B cell (primary cell): ENCODE measurements at regions not wholly inside any gene's neighbourhood (a gene's known extent, or its start where the extent isn't known, plus 50 kb on each side); places are given as distances from the start of the nearest gene placed in this dataset.

Experiments
- ATAC-seq: fragments of 200-7000 bp; cut with Tn5 transposase; one replicate; pipeline ENCODE4 v1.10.0; 2021; ENCODE audit warnings: low read depth, mild to moderate bottlenecking, moderate number of reproducible peaks, moderate library complexity
- CTCF ChIA-PET: fragments of 350-600 bp; sonication (Branson Sonifier 250); formaldehyde crosslinking; loops from one replicate; lab custom pipeline; 2021; ENCODE audit warnings: antibody characterized with exemption, inconsistent platforms; lab: Charles Lee
- POLR2A ChIA-PET: fragments of 350-600 bp; sonication (Branson Sonifier 250); formaldehyde crosslinking; loops from one replicate; lab custom pipeline; 2021; ENCODE audit warnings: antibody characterized with exemption; lab: Charles Lee
- DNase-seq: peaks from one replicate; pipeline ENCODE4 v3.0.0; 2013
- H2AFZ ChIP-seq: 2 replicates; pipeline ENCODE4 v1.6.1; 2012; ENCODE audit warnings: mild to moderate bottlenecking, low read depth, low read length; ENCODE audit not compliant: insufficient read depth, poor library complexity, severe bottlenecking
- H3K27ac ChIP-seq, 2 donors: 1 replicate in 1 of 2; 2 replicates in 1 of 2; pipeline ENCODE4 v1.5.1; 2012 to 2013; ENCODE audit warnings: low read length in 2 of 2, mild to moderate bottlenecking in 2 of 2, moderate library complexity in 1 of 2
- H3K27me3 ChIP-seq, 4 experiments: fragments of 200-600 bp in 1 of 4; sonication (generic) in 1 of 4; replicated peaks in 1 of 4; 1 replicate in 2 of 4; 2 replicates in 2 of 4; pipeline versions ENCODE4 v1.6.1 to v1.7.0; 2013 to 2016; ENCODE audit warnings: low read length in 3 of 4, mild to moderate bottlenecking in 2 of 4, mixed read lengths in 1 of 4, moderate library complexity in 1 of 4; ENCODE audit not compliant: insufficient read depth in 4 of 4, control insufficient read depth in 3 of 4; ENCODE audit errors: control extremely low read depth in 1 of 4
- H3K36me3 ChIP-seq, 2 experiments: replicated peaks in 1 of 2; 1 replicate in 1 of 2; 2 replicates in 1 of 2; pipeline versions ENCODE4 v1.6.1 to v1.7.1; 2013; ENCODE audit warnings: low read length in 1 of 2; ENCODE audit not compliant: insufficient read depth in 2 of 2, control insufficient read depth in 1 of 2; ENCODE audit errors: control extremely low read depth in 1 of 2, extremely low read depth in 1 of 2
- H3K4me1 ChIP-seq, 2 donors: fragments of 200-600 bp in 1 of 2; sonication (generic) in 1 of 2; 1 replicate in 1 of 2; 2 replicates in 1 of 2; pipeline versions ENCODE4 v1.5.1 to v1.6.1; 2013 to 2017; ENCODE audit warnings: low read length in 2 of 2; ENCODE audit not compliant: control insufficient read depth in 2 of 2, insufficient read depth in 2 of 2
- H3K4me2 ChIP-seq: replicated peaks from 2 replicates; pipeline ENCODE3; 2012; ENCODE audit warnings: mild to moderate bottlenecking, low read depth, low read length; ENCODE audit not compliant: poor library complexity, severe bottlenecking
- H3K4me3 ChIP-seq, 5 experiments: fragments of 200-600 bp in 1 of 5; sonication (generic) in 1 of 5; 1 replicate in 3 of 5; 2 replicates in 2 of 5; pipeline versions ENCODE4 v1.5.1 to v1.7.0; 2011 to 2016; ENCODE audit warnings: low read length in 4 of 5, mild to moderate bottlenecking in 4 of 5, low read depth in 2 of 5, control low read depth in 1 of 5, moderate library complexity in 1 of 5; ENCODE audit not compliant: insufficient read depth in 1 of 5; ENCODE audit errors: control extremely low read depth in 1 of 5, extremely low read depth in 1 of 5
- H3K79me2 ChIP-seq: fragments of 200-600 bp; sonication (generic); one replicate; pipeline ENCODE4 v1.6.0; 2016; ENCODE audit warnings: low read length; ENCODE audit not compliant: control insufficient read depth, insufficient read depth
- H3K9ac ChIP-seq: fragments of 200-600 bp; sonication (generic); 2 replicates; pipeline ENCODE4 v1.6.1; 2017; ENCODE audit warnings: mild to moderate bottlenecking, low read length, moderate library complexity
- H3K9me3 ChIP-seq, 3 donors: one replicate each; pipeline versions ENCODE4 v1.6.1 to v1.7.1; 2013; ENCODE audit warnings: low read length in 2 of 3; ENCODE audit not compliant: control insufficient read depth in 2 of 3, insufficient read depth in 1 of 3; ENCODE audit errors: control extremely low read depth in 1 of 3
- H4K20me1 ChIP-seq: 2 replicates; pipeline ENCODE4 v1.6.0; 2012; ENCODE audit warnings: mild to moderate bottlenecking, low read length; ENCODE audit not compliant: insufficient read depth, control insufficient read depth, poor library complexity, severe bottlenecking
- H3K27ac Mint-ChIP-seq: one replicate; pipeline ENCODE4 v1.8.0; 2021; ENCODE audit warnings: mixed read lengths
- H3K27me3 Mint-ChIP-seq: one replicate; pipeline ENCODE4 v1.8.0; 2021; ENCODE audit warnings: mixed read lengths
- H3K4me1 Mint-ChIP-seq: one replicate; pipeline ENCODE4 v1.8.0; 2021; ENCODE audit warnings: mixed read lengths
- H3K4me3 Mint-ChIP-seq: one replicate; pipeline ENCODE4 v1.8.0; 2021; ENCODE audit warnings: mixed read lengths
- H3K9me3 Mint-ChIP-seq: one replicate; pipeline ENCODE4 v1.8.0; 2022; ENCODE audit warnings: mixed read lengths; ENCODE audit not compliant: insufficient read depth
- EZH2 ChIP-seq: IDR thresholded peaks from 2 replicates; pipeline ENCODE4 v1.6.1; 2012; ENCODE audit warnings: borderline replicate concordance, low read depth, mild to moderate bottlenecking, moderate library complexity, low read length; ENCODE audit not compliant: insufficient read depth, poor library complexity, severe bottlenecking
- WGBS: methylation state at CpG from one replicate; pipeline ENCODE4 v1.1.5; 2013; ENCODE audit warnings: missing lambda C conversion rate; ENCODE audit not compliant: insufficient coverage; 5-methylcytosine and 5-hydroxymethylcytosine counted together
- intact Hi-C: fragments of 100-400 bp; cut with micrococcal nuclease; formaldehyde crosslinking; loops from one replicate; pipeline ENCODE4 v1.10.0; 2022
- TF ChIP-seq, protein P1 (sequence below): fragments of 200-600 bp; IDR thresholded peaks from one replicate; pipeline ENCODE4 v1.8.0; 2022; ENCODE audit warnings: antibody characterized with exemption, mild to moderate bottlenecking

DNA sequence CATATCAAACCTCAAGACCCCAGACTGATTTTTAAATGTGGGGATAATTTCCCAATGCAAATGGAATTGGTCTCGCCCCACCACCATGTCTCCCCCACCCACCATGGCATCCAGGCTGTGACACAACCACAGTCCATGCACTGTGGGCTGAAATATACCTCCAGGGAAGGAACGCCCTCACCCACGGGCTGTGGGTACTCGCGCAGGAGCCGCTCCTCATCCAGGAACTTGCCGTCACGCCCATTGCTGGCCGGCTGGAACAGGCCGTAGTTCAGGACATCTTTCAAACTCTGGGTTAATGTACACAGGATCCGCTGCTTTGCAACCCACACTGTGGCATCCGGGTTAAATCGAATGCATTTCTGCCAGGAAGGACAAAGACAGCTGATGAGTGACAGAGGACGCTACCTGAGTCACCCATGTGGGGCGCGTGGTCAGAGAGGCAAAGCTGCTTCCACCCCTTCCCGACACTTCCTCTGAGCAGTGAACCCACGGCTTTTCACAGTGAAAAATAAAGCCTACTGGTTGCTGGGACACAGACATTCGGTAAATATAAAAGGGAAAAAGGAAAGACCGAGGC lies 133.6 kb downstream of the SHANK2 start:
- Mint-ChIP-seq H3K27me3 (peaks cover 27% of the 10 kb centered on the region), H3K4me1 (no peaks in the 10 kb centered on the region), H3K9me3 (peaks cover under 1% of the 10 kb centered on the region), H3K4me3 (no peak overlapping the region), H3K27ac (no peak overlapping the region)
- intact Hi-C loops: no loop called here
- no peak overlapping the region for H3K4me2 ChIP-seq
- no peak overlapping the region for H3K4me3 ChIP-seq
- no peaks in the 10 kb centered on the region for H3K36me3 ChIP-seq
- no peaks in the 10 kb centered on the region for H4K20me1 ChIP-seq
- DNase-seq (no peak), ATAC-seq (no peak)
- H3K27ac ChIP-seq: no peak overlapping the region
- H3K27me3 ChIP-seq: peaks cover 0 to 10% (median 0%) of the 10 kb centered on the region in 4 experiments
- POLR2A ChIA-PET: no interaction called here
- peaks cover 0 to 9% (median 0%) of the 10 kb centered on the region in 3 donors for H3K9me3 ChIP-seq
- no peaks in the 10 kb centered on the region for H3K79me2 ChIP-seq
- H3K9ac ChIP-seq: no peak overlapping the region
- no peak overlapping the region for H2AFZ ChIP-seq
- TF ChIP-seq, protein P1, sequence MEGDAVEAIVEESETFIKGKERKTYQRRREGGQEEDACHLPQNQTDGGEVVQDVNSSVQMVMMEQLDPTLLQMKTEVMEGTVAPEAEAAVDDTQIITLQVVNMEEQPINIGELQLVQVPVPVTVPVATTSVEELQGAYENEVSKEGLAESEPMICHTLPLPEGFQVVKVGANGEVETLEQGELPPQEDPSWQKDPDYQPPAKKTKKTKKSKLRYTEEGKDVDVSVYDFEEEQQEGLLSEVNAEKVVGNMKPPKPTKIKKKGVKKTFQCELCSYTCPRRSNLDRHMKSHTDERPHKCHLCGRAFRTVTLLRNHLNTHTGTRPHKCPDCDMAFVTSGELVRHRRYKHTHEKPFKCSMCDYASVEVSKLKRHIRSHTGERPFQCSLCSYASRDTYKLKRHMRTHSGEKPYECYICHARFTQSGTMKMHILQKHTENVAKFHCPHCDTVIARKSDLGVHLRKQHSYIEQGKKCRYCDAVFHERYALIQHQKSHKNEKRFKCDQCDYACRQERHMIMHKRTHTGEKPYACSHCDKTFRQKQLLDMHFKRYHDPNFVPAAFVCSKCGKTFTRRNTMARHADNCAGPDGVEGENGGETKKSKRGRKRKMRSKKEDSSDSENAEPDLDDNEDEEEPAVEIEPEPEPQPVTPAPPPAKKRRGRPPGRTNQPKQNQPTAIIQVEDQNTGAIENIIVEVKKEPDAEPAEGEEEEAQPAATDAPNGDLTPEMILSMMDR: no peak
- TF ChIP-seq EZH2: no peak
- CTCF ChIA-PET: no interaction called here
- 95% methylated on average over 19 of the region's 20 CpGs for WGBS
- H3K4me1 ChIP-seq: no peaks in the 10 kb centered on the region

DNA sequence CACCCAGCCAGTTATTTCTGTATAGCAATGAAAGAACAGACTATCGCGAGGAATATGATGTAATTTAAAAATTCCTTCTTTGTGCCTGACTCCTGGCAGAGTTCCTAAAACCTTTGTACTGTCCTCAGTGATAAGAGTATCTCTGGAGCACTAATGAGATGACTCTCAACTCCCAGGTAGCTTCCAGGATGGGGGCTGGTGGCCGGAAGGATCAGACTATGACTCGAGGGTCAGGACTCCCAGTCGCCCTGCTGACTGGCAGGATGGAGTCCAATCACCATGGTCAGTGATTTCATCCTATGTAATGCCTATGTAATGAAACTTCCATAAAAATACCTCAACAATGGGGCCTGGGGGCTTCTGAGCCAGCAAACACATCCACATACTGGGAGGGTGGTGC lies 135.1 kb downstream of the SHANK2 start:
- TF ChIP-seq, protein P1: no peak
- TF ChIP-seq EZH2: no peak
- Histone ChIP-seq H4K20me1 (no peaks in the 10 kb centered on the region), H3K4me1 (no peaks in the 10 kb centered on the region), H2AFZ (no peak overlapping the region), H3K9me3 (peaks cover 0 to 4% (median 0%) of the 10 kb centered on the region in 3 donors), H3K4me3 (no peak overlapping the region), H3K36me3 (no peaks in the 10 kb centered on the region), H3K9ac (no peak overlapping the region), H3K79me2 (no peaks in the 10 kb centered on the region), H3K27ac (no peak overlapping the region), H3K27me3 (peaks cover 0 to 10% (median 0%) of the 10 kb centered on the region in 4 experiments), H3K4me2 (no peak overlapping the region)
- Mint-ChIP-seq H3K27ac (no peak overlapping the region), H3K27me3 (peaks cover 36% of the 10 kb centered on the region), H3K4me3 (no peak overlapping the region), H3K4me1 (no peaks in the 10 kb centered on the region), H3K9me3 (no peaks in the 10 kb centered on the region)
- ChIA-PET POLR2A (no interaction called here), CTCF (no interaction called here)
- no peak for DNase-seq
- ATAC-seq: no peak
- intact Hi-C loops: no loop called here
- WGBS: 87% methylated on average over 3 of the region's 5 CpGs
